Stimulated activated memory B cell treated with anti-CD40 and anti-IgM and Interleukin-4, amounts not matched to agents 10 μg/mL and 1 μg/mL and 100 μg/mL, for 72 hours (primary cell): ENCODE measurements at regions not wholly inside any gene's neighbourhood (a gene's known extent, or its start where the extent isn't known, plus 50 kb on each side); places are given as distances from the start of the nearest gene placed in this dataset.

Experiments
- ATAC-seq: fragments of 150-1000 bp; cut with Tn5 transposase; 2 replicates; pipeline ENCODE4 v1.10.0; 2021
- H3K27ac Mint-ChIP-seq: one replicate; pipeline ENCODE4 v1.8.0; 2022; ENCODE audit warnings: mild to moderate bottlenecking, mixed read lengths
- H3K27me3 Mint-ChIP-seq: one replicate; pipeline ENCODE4 v1.8.0; 2022; ENCODE audit warnings: mixed read lengths
- H3K36me3 Mint-ChIP-seq: one replicate; pipeline ENCODE4 v1.8.0; 2022; ENCODE audit warnings: mixed read lengths
- H3K4me1 Mint-ChIP-seq: one replicate; pipeline ENCODE4 v1.8.0; 2022; ENCODE audit warnings: mixed read lengths
- H3K4me3 Mint-ChIP-seq: one replicate; pipeline ENCODE4 v1.8.0; 2022; ENCODE audit warnings: mild to moderate bottlenecking, moderate library complexity, mixed read lengths
- H3K9me3 Mint-ChIP-seq: one replicate; pipeline ENCODE4 v1.8.0; 2022; ENCODE audit warnings: mixed read lengths

DNA sequence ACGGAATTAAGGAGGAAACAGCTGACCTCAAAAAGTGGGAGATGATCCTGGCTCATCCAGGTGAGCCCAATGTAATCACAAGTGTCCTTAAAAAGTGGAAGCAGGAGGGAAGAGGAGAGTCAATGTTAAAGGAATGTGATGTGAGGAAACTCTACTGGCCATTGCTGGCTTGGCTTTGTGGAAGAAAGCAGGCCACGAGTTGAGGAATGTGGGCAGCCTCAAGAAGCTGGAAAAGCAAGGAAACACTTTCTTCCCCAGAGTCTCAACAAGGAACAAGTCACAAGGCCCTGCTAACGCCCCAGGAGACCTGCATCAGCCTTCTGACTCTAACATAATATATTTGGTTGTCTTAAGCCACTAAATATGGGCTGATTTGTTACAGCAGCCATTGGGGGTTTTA, 252.8 kb downstream of the PSAT1 start:
- no peak overlapping the region for H3K27ac Mint-ChIP-seq
- ATAC-seq = no peak
- no peaks in the 10 kb centered on the region for H3K36me3 Mint-ChIP-seq
- no peaks in the 10 kb centered on the region for H3K4me1 Mint-ChIP-seq
- no peaks in the 10 kb centered on the region for H3K9me3 Mint-ChIP-seq
- no peaks in the 10 kb centered on the region for H3K27me3 Mint-ChIP-seq
- no peak overlapping the region for H3K4me3 Mint-ChIP-seq

- peak; percentile 12 for ATAC-seq
- H3K4me1 Mint-ChIP-seq = no peaks in the 10 kb centered on the region
- H3K27ac Mint-ChIP-seq = no peak overlapping the region
- H3K27me3 Mint-ChIP-seq = peaks cover 9% of the 10 kb centered on the region
- H3K36me3 Mint-ChIP-seq = no peaks in the 10 kb centered on the region
- no peaks in the 10 kb centered on the region for H3K9me3 Mint-ChIP-seq
- no peak overlapping the region for H3K4me3 Mint-ChIP-seq
Observed at GRCh38 chr9:78552802-78553201, 255.9 kb downstream of the PSAT1 start.

- no peaks in the 10 kb centered on the region for H3K36me3 Mint-ChIP-seq
- no peak for ATAC-seq
- no peak overlapping the region for H3K27ac Mint-ChIP-seq
- H3K4me3 Mint-ChIP-seq = no peak overlapping the region
- H3K27me3 Mint-ChIP-seq = peaks cover 9% of the 10 kb centered on the region
- no peaks in the 10 kb centered on the region for H3K9me3 Mint-ChIP-seq
- no peaks in the 10 kb centered on the region for H3K4me1 Mint-ChIP-seq
Observed at GRCh38 chr9:78557540-78557939, 260.6 kb downstream of the PSAT1 start.

GRCh38 chr9:78559449-78559885, 262.5 kb downstream of the PSAT1 start:
- H3K27me3 Mint-ChIP-seq = peaks cover 9% of the 10 kb centered on the region
- no peak for ATAC-seq
- H3K4me3 Mint-ChIP-seq = no peak overlapping the region
- no peak overlapping the region for H3K27ac Mint-ChIP-seq
- no peaks in the 10 kb centered on the region for H3K36me3 Mint-ChIP-seq
- no peaks in the 10 kb centered on the region for H3K4me1 Mint-ChIP-seq
- H3K9me3 Mint-ChIP-seq = no peaks in the 10 kb centered on the region

GRCh38 chr9:78562021-78562420, 265.1 kb downstream of the PSAT1 start:
- Mint-ChIP-seq H3K9me3 (no peaks in the 10 kb centered on the region), H3K27ac (no peak overlapping the region), H3K27me3 (peaks cover 1% of the 10 kb centered on the region), H3K4me3 (no peak overlapping the region), H3K4me1 (no peaks in the 10 kb centered on the region), H3K36me3 (no peaks in the 10 kb centered on the region)
- ATAC-seq = no peak

- Mint-ChIP-seq H3K4me1 (no peaks in the 10 kb centered on the region), H3K36me3 (no peaks in the 10 kb centered on the region), H3K9me3 (no peaks in the 10 kb centered on the region), H3K27me3 (no peaks in the 10 kb centered on the region), H3K27ac (no peak overlapping the region), H3K4me3 (no peak overlapping the region)
- no peak for ATAC-seq
Observed at GRCh38 chr9:78563269-78563668, 266.3 kb downstream of the PSAT1 start.

DNA sequence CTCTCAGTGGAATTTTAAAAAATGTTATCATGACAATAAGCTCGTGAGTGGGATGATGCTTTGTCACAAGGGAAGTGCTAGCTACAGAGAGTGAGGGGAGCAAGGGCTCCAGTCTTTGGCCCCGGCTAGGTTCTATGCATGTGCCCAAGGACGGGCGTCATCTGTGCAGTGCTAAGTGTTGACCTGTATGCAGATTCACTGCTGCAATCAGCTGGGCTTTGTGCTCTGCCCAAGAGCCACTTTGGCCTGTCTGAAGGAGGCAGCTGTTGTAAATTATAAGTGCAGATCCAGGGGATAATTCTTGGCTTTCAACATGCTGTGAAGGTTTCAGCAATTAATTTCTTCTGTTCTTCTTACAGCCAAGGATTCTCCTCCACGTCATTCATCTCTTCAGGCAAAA, 268.6 kb downstream of the PSAT1 start:
- Mint-ChIP-seq H3K9me3 (no peaks in the 10 kb centered on the region), H3K4me1 (no peaks in the 10 kb centered on the region), H3K36me3 (no peaks in the 10 kb centered on the region), H3K4me3 (no peak overlapping the region), H3K27ac (no peak overlapping the region), H3K27me3 (no peaks in the 10 kb centered on the region)
- ATAC-seq = peak; percentile 44

- H3K27me3 Mint-ChIP-seq = no peaks in the 10 kb centered on the region
- no peaks in the 10 kb centered on the region for H3K36me3 Mint-ChIP-seq
Observed at GRCh38 chr9:78566521-78566920, 269.6 kb downstream of the PSAT1 start.

DNA sequence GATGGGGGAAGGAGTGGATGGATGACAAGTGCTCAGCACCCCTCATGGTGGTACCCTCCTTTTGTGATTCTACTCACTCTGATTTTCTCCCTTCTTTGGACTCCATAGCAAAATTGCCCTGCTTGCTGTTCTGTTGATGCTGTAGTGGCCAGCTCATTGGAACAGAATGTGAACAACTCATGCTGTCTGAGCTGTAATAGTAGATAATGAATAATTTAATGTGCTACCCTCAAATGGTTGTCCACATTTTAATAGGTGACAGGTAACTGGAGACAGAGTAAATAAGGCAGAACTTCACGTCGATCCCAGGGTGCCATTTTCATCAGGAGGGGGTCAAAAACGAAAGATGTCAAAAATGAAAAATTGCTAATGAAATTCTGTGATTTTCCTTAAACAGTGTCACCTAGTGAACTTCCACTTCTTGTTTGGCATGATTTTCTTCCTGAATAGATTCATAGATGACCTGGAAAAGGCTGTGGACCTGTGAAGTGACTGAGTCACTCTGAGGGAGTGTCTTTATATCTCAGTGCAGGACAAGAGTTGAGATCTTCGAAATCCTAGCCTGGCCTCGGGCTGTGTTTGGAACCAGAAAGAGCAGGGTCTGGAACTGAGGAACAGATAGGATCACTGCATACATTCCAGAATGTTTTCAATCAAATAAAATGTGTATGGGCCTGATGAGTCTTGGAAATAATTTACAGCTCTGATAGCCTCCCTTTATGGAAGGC, 270.2 kb downstream of the PSAT1 start:
- H3K27ac Mint-ChIP-seq = no peak overlapping the region
- no peaks in the 10 kb centered on the region for H3K27me3 Mint-ChIP-seq
- H3K9me3 Mint-ChIP-seq = no peaks in the 10 kb centered on the region
- no peak for ATAC-seq
- H3K4me1 Mint-ChIP-seq = no peaks in the 10 kb centered on the region
- H3K36me3 Mint-ChIP-seq = no peaks in the 10 kb centered on the region
- H3K4me3 Mint-ChIP-seq = no peak overlapping the region

More at GRCh38 chr9:78566521-78566920, 269.6 kb downstream of the PSAT1 start:
- Mint-ChIP-seq H3K27ac (no peak overlapping the region), H3K4me1 (no peaks in the 10 kb centered on the region), H3K9me3 (no peaks in the 10 kb centered on the region), H3K4me3 (no peak overlapping the region)
- ATAC-seq = no peak

DNA sequence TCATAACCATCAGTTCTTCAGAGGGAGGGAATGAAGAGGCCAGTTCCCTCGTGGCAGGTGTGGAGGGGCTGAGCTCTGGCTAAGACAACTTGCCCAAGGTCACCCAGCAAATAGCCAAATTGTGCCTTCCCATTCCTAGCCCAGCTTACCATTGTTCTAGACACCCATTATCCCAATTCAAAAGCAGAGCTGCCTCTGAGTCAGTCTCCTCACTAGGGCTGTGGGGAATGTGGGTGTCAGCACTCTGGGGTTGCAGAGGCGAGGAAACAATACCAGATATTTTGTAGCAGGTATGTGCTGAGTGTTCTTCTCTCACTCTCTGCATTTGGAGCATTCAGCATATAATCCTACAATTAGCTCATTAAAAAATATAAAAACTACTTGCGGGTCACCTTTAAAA, 270.8 kb downstream of the PSAT1 start:
- H3K9me3 Mint-ChIP-seq = no peaks in the 10 kb centered on the region
- no peak overlapping the region for H3K4me3 Mint-ChIP-seq
- no peaks in the 10 kb centered on the region for H3K4me1 Mint-ChIP-seq
- ATAC-seq = no peak
- no peaks in the 10 kb centered on the region for H3K27me3 Mint-ChIP-seq
- no peak overlapping the region for H3K27ac Mint-ChIP-seq
- H3K36me3 Mint-ChIP-seq = no peaks in the 10 kb centered on the region

DNA sequence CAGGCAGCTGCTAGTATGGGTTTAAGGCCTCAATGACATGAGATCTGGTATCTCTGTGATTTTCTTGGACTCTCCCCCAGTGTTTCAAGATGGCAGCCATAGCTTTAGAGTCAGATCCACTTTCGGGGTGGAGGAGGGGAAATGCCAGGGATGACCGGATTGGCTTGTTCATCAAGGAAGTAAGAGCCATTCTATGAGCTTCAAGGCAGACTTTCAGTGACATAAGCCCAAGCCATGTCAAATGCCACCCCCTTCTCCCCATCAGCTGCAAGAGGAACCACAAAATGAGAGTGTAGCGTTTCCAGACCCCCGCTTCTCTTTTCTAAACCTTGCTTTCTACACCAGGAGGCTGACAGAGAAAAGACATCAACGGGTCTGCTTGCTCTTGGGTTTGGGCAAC, 271.8 kb downstream of the PSAT1 start:
- H3K4me1 Mint-ChIP-seq = no peaks in the 10 kb centered on the region
- H3K4me3 Mint-ChIP-seq = no peak overlapping the region
- no peak for ATAC-seq
- H3K27ac Mint-ChIP-seq = no peak overlapping the region
- H3K36me3 Mint-ChIP-seq = no peaks in the 10 kb centered on the region
- H3K9me3 Mint-ChIP-seq = no peaks in the 10 kb centered on the region
- no peaks in the 10 kb centered on the region for H3K27me3 Mint-ChIP-seq

DNA sequence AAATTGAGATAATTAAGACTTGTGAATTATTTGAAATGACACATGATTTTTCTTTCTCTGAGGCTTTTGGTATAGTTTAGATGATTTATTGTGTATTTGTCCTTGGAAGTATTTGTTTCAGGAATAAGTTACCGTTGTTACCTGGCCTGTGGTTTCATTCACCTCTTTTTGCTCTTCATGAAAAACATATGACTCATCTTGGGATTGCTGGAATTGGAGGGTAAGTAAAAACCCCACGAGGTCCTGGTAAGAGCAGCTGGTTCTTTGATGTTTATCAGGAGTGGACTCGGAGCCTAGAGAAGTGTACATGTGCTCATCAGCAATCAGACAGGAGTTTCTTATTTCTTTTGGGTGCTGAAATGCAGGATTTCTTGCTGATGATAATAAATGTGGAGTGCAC, 275.3 kb downstream of the PSAT1 start:
- H3K27me3 Mint-ChIP-seq = no peaks in the 10 kb centered on the region
- H3K9me3 Mint-ChIP-seq = no peaks in the 10 kb centered on the region
- no peaks in the 10 kb centered on the region for H3K4me1 Mint-ChIP-seq
- no peak overlapping the region for H3K27ac Mint-ChIP-seq
- ATAC-seq = no peak
- no peaks in the 10 kb centered on the region for H3K36me3 Mint-ChIP-seq
- no peak overlapping the region for H3K4me3 Mint-ChIP-seq

DNA sequence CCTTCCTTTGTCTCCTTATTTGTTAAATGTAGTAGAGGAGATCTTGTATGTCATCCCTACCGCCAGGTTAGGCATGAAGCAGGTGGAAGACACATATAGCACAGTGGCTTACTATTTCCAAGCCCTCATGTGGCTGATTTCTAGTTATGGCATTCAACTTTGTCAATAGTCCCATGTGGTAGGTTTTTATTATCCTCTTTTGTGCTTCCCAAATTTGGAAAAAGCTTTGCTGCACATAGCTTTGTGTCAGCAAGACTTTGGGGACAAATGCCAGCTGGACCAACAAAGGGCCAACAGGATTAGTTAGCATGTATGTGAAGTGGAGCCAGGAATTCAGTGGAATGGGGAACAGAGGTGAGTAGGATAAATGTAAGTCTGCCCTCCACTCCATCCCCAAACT, 276.3 kb downstream of the PSAT1 start:
- Mint-ChIP-seq H3K4me3 (no peak overlapping the region), H3K27me3 (no peaks in the 10 kb centered on the region), H3K4me1 (no peaks in the 10 kb centered on the region), H3K27ac (no peak overlapping the region), H3K36me3 (no peaks in the 10 kb centered on the region), H3K9me3 (no peaks in the 10 kb centered on the region)
- no peak for ATAC-seq

- Mint-ChIP-seq H3K9me3 (no peaks in the 10 kb centered on the region), H3K4me3 (no peak overlapping the region), H3K36me3 (no peaks in the 10 kb centered on the region), H3K27me3 (no peaks in the 10 kb centered on the region), H3K4me1 (no peaks in the 10 kb centered on the region), H3K27ac (no peak overlapping the region)
- no peak for ATAC-seq
Observed at GRCh38 chr9:78573669-78574068, 276.7 kb downstream of the PSAT1 start.

GRCh38 chr9:78574354-78575045, 277.6 kb downstream of the PSAT1 start:
- Mint-ChIP-seq H3K4me3 (no peak overlapping the region), H3K27ac (no peak overlapping the region), H3K27me3 (no peaks in the 10 kb centered on the region), H3K4me1 (no peaks in the 10 kb centered on the region), H3K9me3 (no peaks in the 10 kb centered on the region), H3K36me3 (no peaks in the 10 kb centered on the region)
- no peak for ATAC-seq

GRCh38 chr9:78575081-78575480, 278.2 kb downstream of the PSAT1 start:
- no peaks in the 10 kb centered on the region for H3K9me3 Mint-ChIP-seq
- no peaks in the 10 kb centered on the region for H3K36me3 Mint-ChIP-seq
- H3K4me1 Mint-ChIP-seq = no peaks in the 10 kb centered on the region
- ATAC-seq = no peak
- no peak overlapping the region for H3K4me3 Mint-ChIP-seq
- H3K27ac Mint-ChIP-seq = no peak overlapping the region
- peaks cover under 1% of the 10 kb centered on the region for H3K27me3 Mint-ChIP-seq
